Activated naive CD4-positive, alpha-beta T cell treated with anti-CD3 and anti-CD28 coated beads for 36 hours (primary cell): ENCODE measurements at regions not wholly inside any gene's neighbourhood (a gene's known extent, or its start where the extent isn't known, plus 50 kb on each side); places are given as distances from the start of the nearest gene placed in this dataset.

Experiments
- CTCF ChIA-PET: fragments of 350-600 bp; sonication (Branson Sonifier 250); formaldehyde crosslinking; loops from one replicate; lab custom pipeline; 2021; ENCODE audit warnings: antibody characterized with exemption; lab: Charles Lee
- DNase-seq: peaks from one replicate; pipeline ENCODE4 v3.0.0-alpha.2; 2020
- H3K27ac Mint-ChIP-seq: one replicate; pipeline ENCODE4 v1.8.0; 2021; ENCODE audit warnings: mild to moderate bottlenecking, mixed read lengths
- H3K27me3 Mint-ChIP-seq: one replicate; pipeline ENCODE4 v1.8.0; 2021; ENCODE audit warnings: low read depth, mixed read lengths
- H3K36me3 Mint-ChIP-seq: one replicate; pipeline ENCODE4 v1.8.0; 2021; ENCODE audit warnings: low read depth, mixed read lengths
- H3K4me1 Mint-ChIP-seq: one replicate; pipeline ENCODE4 v1.8.0; 2021; ENCODE audit warnings: low read depth, mixed read lengths
- H3K4me3 Mint-ChIP-seq: one replicate; pipeline ENCODE4 v1.8.0; 2021; ENCODE audit warnings: mild to moderate bottlenecking, moderate library complexity, mixed read lengths
- H3K9me3 Mint-ChIP-seq: one replicate; pipeline ENCODE4 v1.8.0; 2021; ENCODE audit warnings: mixed read lengths
- intact Hi-C: fragments of 100-400 bp; cut with micrococcal nuclease; formaldehyde crosslinking; loops from one replicate; pipeline ENCODE4 v1.15.1; 2023

DNA sequence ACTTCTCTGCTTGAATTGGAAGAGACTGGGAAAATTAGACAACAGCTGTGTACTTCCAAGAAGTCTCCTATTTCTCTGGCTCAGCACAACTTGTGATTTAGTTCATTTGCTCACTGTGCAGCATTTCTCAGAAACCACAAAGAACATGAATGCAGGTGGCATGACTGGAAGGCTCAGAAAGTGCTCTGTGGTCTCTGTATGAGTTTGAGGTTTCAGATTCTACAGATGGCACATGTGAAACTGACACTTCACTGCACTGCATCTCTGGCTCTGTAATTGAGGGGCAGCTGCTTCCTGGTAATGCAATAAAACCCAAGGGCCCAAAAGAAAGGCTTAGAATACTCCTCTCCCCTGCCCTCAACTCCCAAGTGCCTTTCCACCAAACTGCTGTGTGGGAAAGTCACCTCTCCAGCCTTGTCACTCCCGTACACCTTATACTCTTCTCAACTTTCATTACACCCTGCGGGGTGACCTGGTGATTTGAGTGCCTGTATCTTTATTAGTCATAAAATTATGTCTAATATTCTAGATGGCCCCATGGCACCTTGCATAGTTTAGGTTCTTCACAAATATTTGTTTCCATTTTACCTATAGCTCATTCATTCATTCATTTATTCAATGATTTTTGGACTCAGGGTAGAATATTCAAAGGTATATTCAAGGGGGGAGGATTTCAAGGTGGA lies 82.5 kb downstream of the ESM1 start:
- H3K36me3 Mint-ChIP-seq = no peaks in the 10 kb centered on the region
- peak; percentile 75 for DNase-seq
- no peak overlapping the region for H3K4me3 Mint-ChIP-seq
- no peaks in the 10 kb centered on the region for H3K9me3 Mint-ChIP-seq
- H3K4me1 Mint-ChIP-seq = peaks cover 13% of the 10 kb centered on the region
- intact Hi-C loops = loop anchor here (1.0 to 10.0 kb wide), 7 partner anchors 24 to 462 kb away; partner anchors contain the start of genes GZMA and GZMK
- CTCF ChIA-PET = interaction anchor here (0.6 to 9.0 kb wide), 11 partner anchors 36 to 385 kb away, joined by 3 to 76 read pairs (median 4); partner anchors contain the start of gene GPX8
- H3K27me3 Mint-ChIP-seq = peaks cover 36% of the 10 kb centered on the region
- H3K27ac Mint-ChIP-seq = no peak overlapping the region

DNA sequence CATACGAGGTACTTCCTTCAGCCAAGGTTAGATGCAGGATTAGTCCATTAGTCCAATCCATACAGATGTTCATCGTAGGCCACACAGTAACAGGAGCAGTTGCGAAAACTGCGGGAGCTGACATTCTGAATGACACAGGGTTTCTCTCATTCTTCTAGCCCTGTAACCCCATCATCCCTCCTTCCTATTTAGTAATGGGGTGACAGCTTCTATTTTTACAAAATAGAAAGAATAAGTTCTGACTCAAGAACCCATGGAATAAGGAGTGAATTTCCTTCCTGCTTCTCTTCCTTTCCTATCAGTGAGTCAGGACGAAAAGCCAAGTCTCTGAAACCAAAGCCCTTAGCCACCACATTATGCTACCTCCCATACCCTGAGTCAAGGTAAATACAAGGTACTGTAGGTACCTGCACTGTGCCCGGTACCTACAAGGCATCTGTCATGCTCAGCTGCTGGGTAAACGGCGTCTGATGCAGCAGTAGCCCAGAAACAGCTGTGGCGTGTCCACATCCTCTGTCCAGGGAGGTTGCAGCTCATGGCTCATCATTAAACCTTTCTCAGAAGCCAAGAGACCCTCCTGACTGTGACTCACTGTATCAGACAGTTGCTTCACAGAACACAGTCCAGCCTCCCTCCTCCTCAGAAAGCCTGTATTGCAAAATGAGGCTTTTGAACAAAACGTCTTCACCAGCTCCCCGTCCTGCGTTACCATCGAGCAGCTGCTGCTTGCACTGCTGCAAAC lies 84.2 kb downstream of the ESM1 start:
- H3K36me3 Mint-ChIP-seq = no peaks in the 10 kb centered on the region
- no peak overlapping the region for H3K4me3 Mint-ChIP-seq
- H3K4me1 Mint-ChIP-seq = peaks cover 13% of the 10 kb centered on the region
- CTCF ChIA-PET = interaction anchor here (0.6 to 2.5 kb wide), 5 partner anchors 13 to 384 kb away, joined by 3 to 10 read pairs (median 3); partner anchors contain the start of genes GPX8 and SNX18
- H3K27ac Mint-ChIP-seq = no peak overlapping the region
- intact Hi-C loops = loop anchor here (5.0 to 10.0 kb wide), 2 partner anchors 121 to 464 kb away; partner anchors contain the start of gene GZMK
- DNase-seq = no peak
- no peaks in the 10 kb centered on the region for H3K9me3 Mint-ChIP-seq
- peaks cover 45% of the 10 kb centered on the region for H3K27me3 Mint-ChIP-seq

DNA sequence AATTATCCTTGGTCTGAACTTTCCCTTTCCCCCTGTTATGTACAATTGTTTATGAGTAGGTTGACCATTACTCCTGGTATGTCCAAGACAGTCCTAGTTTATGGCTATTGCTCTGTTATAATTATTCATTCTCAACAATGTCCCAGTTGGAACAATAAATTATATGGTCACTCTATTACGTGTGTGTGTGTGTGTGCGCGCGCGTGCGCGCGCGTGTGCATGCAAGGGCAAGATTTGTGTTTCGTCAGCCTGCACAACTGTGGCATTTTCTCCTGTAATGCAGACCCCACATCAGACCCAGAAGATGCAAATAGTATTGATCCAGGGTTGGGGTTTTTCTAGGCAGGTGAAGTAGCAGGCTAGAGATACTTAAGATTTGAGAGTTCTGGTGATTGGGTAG lies 88.4 kb downstream of the ESM1 start:
- Mint-ChIP-seq H3K4me1 (peaks cover 7% of the 10 kb centered on the region), H3K36me3 (no peaks in the 10 kb centered on the region), H3K27me3 (peaks cover 38% of the 10 kb centered on the region), H3K4me3 (no peak overlapping the region), H3K9me3 (no peaks in the 10 kb centered on the region), H3K27ac (no peak overlapping the region)
- CTCF ChIA-PET = interaction anchor here (1.2 to 2.2 kb wide), 2 partner anchors 249 to 380 kb away, joined by 4 to 6 read pairs; partner anchors contain the start of gene SNX18
- intact Hi-C loops = loop anchor here (2.0 kb wide), 1 partner anchor 14 kb away; no protein-coding TSS in a partner anchor
- DNase-seq = no peak

DNA sequence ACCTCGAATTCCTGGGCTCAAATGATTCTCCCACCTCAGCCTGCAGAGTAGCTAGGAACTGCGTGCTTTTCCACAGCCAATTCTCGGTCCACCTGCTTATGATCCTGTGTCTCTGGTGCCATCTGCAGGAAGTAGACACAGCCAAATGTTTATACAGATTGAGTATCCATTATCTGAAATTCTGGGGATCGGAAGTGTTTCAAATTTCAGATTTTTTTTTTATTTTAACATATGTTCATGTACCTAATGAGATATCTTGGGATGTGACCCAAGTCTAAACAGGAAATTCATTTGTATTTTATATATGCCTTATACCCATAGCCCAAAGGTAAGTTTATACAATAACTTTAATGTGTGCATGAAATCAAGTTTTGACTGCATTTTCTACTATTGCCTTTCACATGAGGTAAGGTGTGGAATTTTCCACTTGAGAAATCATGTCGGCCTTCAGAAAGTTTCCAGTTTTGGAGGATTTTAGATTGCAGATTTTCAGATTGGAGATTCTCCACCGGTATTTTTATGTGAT lies 89.5 kb downstream of the ESM1 start:
- no peak overlapping the region for H3K4me3 Mint-ChIP-seq
- H3K27me3 Mint-ChIP-seq = peaks cover 36% of the 10 kb centered on the region
- CTCF ChIA-PET = interaction anchor here (0.7 to 2.9 kb wide), 16 partner anchors 9 to 460 kb away, joined by 3 to 11 read pairs (median 6); partner anchors contain the start of genes GPX8 and SNX18
- H3K9me3 Mint-ChIP-seq = no peaks in the 10 kb centered on the region
- intact Hi-C loops = loop anchor here (2.0 kb wide), 2 partner anchors 13 to 379 kb away; partner anchors contain the start of gene SNX18
- peaks cover 5% of the 10 kb centered on the region for H3K4me1 Mint-ChIP-seq
- DNase-seq = peak; percentile 37
- H3K36me3 Mint-ChIP-seq = no peaks in the 10 kb centered on the region
- no peak overlapping the region for H3K27ac Mint-ChIP-seq

- CTCF ChIA-PET = interaction anchor here (0.6 to 2.9 kb wide), 20 partner anchors 8 to 459 kb away, joined by 3 to 11 read pairs (median 4); partner anchors contain the start of gene GPX8
- intact Hi-C loops = loop anchor here (2.0 kb wide), 1 partner anchor 378 kb away; the partner anchor contains the start of gene SNX18
- Mint-ChIP-seq H3K9me3 (no peaks in the 10 kb centered on the region), H3K27me3 (peaks cover 34% of the 10 kb centered on the region), H3K4me3 (no peak overlapping the region), H3K27ac (no peak overlapping the region), H3K36me3 (no peaks in the 10 kb centered on the region), H3K4me1 (peaks cover 5% of the 10 kb centered on the region)
- no peak for DNase-seq
These were observed 90.2 kb downstream of the ESM1 start for GRCh38 chr5:54894957-54895815.

GRCh38 chr5:54889826-54890225 lies 95.6 kb downstream of the ESM1 start:
- Mint-ChIP-seq H3K9me3 (no peaks in the 10 kb centered on the region), H3K4me3 (no peak overlapping the region), H3K27me3 (peaks cover 36% of the 10 kb centered on the region), H3K36me3 (no peaks in the 10 kb centered on the region), H3K4me1 (no peaks in the 10 kb centered on the region), H3K27ac (no peak overlapping the region)
- no peak for DNase-seq
- CTCF ChIA-PET = no interaction called here
- intact Hi-C loops = no loop called here

DNA sequence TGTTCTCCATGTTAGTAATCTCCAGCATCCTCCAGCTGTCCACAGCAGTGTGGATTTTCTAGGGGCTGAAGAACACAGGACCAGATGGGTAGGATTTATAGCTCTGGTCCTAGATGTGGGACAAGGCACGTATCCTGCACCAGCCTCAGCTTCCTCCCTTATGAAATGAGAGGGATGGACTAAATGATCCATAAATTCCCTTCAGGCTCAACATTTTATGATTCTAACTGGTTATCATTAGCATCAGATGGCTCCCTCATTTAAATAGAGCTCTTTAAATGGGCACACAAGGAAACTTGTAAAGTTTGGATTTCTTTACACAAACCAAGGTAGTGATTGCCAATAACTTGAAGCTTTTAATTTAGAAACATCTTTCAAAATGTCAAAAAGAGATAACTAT lies 97.7 kb downstream of the ESM1 start:
- peaks cover 2% of the 10 kb centered on the region for H3K36me3 Mint-ChIP-seq
- no peak for DNase-seq
- intact Hi-C loops = no loop called here
- H3K4me3 Mint-ChIP-seq = no peak overlapping the region
- peaks cover 10% of the 10 kb centered on the region for H3K4me1 Mint-ChIP-seq
- peaks cover 53% of the 10 kb centered on the region for H3K27me3 Mint-ChIP-seq
- H3K9me3 Mint-ChIP-seq = no peaks in the 10 kb centered on the region
- CTCF ChIA-PET = interaction anchor here (1.1 to 2.8 kb wide), 3 partner anchors 8 to 272 kb away, joined by 4 to 9 read pairs (median 7); partner anchors contain the start of gene GPX8
- H3K27ac Mint-ChIP-seq = no peak overlapping the region

DNA sequence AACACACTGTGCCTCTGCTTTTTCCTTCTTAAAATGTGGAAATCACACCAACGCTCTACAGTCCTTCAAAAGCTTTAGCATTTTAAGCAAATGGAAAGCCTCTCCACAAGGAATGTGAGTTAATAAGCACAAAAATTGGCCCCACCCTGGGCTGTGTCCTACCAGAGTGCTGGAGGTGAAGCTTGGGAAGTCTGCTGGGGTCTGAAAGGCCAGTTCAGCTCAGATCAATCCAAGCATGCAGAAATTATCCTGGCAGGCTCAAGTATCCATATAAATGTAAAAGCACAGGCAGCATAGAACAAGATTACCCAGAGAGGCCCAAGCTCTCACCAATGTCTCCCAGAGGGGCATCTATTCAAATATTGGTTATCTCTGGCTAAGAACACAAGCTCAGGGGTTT lies 98.5 kb downstream of the ESM1 start:
- no peak for DNase-seq
- H3K4me3 Mint-ChIP-seq = no peak overlapping the region
- no peaks in the 10 kb centered on the region for H3K9me3 Mint-ChIP-seq
- peaks cover 58% of the 10 kb centered on the region for H3K27me3 Mint-ChIP-seq
- CTCF ChIA-PET = interaction anchor here (0.5 to 2.8 kb wide), 4 partner anchors 9 to 273 kb away, joined by 3 to 9 read pairs (median 6); partner anchors contain the start of gene GPX8
- intact Hi-C loops = no loop called here
- H3K4me1 Mint-ChIP-seq = peaks cover 10% of the 10 kb centered on the region
- peaks cover 2% of the 10 kb centered on the region for H3K36me3 Mint-ChIP-seq
- H3K27ac Mint-ChIP-seq = no peak overlapping the region

DNA sequence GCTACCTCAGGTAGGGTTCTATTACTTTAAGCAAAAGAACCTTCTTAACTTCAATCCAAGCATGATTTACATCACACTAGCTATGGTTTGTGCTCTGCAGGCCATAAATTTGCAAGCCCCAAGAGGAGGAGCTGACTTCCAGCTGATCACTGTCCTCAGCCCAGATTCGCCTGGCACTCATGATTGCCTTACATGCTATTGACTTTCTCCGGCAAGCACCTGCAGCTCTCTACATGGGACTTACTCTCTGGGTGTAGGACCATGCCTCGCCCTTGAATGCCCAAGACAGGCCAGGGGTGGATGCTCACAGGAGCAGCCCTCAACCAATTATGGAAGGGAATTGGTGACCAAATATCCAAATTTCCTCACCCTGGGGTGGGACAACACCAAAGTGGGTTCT lies 99.8 kb downstream of the ESM1 start:
- peaks cover 2% of the 10 kb centered on the region for H3K9me3 Mint-ChIP-seq
- intact Hi-C loops = no loop called here
- H3K27me3 Mint-ChIP-seq = peaks cover 62% of the 10 kb centered on the region
- H3K4me3 Mint-ChIP-seq = no peak overlapping the region
- H3K4me1 Mint-ChIP-seq = peaks cover 10% of the 10 kb centered on the region
- no peak for DNase-seq
- H3K27ac Mint-ChIP-seq = no peak overlapping the region
- peaks cover 2% of the 10 kb centered on the region for H3K36me3 Mint-ChIP-seq
- CTCF ChIA-PET = interaction anchor here (0.6 to 2.8 kb wide), 5 partner anchors 10 to 261 kb away, joined by 3 to 9 read pairs (median 3); no protein-coding TSS in a partner anchor

GRCh38 chr5:54884195-54884536 lies 101.2 kb downstream of the ESM1 start:
- Mint-ChIP-seq H3K27ac (no peak overlapping the region), H3K4me3 (peak overlapping the region; percentile 37), H3K9me3 (peaks cover 2% of the 10 kb centered on the region), H3K27me3 (peaks cover 62% of the 10 kb centered on the region), H3K4me1 (peaks cover 10% of the 10 kb centered on the region), H3K36me3 (peaks cover 2% of the 10 kb centered on the region)
- intact Hi-C loops = no loop called here
- CTCF ChIA-PET = no interaction called here
- no peak for DNase-seq

DNA sequence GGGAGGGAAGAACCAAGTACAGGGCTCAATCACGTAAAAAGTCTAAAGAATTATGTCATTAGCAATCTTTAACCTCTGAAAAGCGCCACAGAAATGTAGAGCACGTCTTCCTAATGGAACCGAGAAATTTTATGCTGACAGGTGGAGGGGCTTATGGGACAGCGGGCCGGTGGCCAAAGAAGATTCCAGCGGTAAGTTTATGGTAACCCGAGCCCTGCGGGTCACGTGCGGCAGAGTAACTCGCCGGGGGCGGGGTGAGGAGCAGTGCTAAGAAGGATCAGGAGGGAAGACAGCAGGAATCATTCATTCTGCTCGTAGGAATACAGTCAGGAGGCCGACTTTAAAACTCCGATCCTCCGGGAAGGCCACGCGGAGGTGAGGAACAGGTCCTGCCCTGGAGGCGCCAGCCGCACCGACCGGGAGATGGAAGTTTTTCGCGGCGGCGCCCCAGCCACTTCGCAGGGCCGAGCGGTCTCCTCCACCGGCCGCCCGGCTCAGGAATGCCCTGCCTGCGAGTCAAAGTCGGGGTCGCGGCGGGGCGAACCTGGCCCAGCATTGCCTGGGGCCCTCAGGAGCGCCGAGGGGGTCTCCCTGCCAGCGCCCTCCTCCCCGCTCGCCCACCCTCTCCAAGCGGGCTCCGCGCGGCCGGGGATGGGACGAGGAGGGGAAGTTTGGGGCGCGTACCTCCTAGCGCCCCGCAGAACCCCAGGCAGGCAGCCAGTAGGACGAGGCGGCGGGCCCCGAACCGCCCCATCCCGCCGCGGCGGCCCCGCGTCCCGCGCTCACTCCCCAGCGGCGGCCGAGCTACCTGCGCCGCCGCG lies 101.8 kb downstream of the ESM1 start:
- peaks cover 57% of the 10 kb centered on the region for H3K27me3 Mint-ChIP-seq
- peaks cover 2% of the 10 kb centered on the region for H3K9me3 Mint-ChIP-seq
- CTCF ChIA-PET = no interaction called here
- H3K4me3 Mint-ChIP-seq = peak overlapping the region; percentile 71
- intact Hi-C loops = loop anchor here (2.0 kb wide), 1 partner anchor 13 kb away; no protein-coding TSS in a partner anchor
- H3K27ac Mint-ChIP-seq = no peak overlapping the region
- H3K36me3 Mint-ChIP-seq = peaks cover 2% of the 10 kb centered on the region
- no peak for DNase-seq
- peaks cover 10% of the 10 kb centered on the region for H3K4me1 Mint-ChIP-seq
